CD4-positive, alpha-beta memory T cell (primary cell): ENCODE measurements at regions not wholly inside any gene's neighbourhood (a gene's known extent, or its start where the extent isn't known, plus 50 kb on each side); places are given as distances from the start of the nearest gene placed in this dataset.

Experiments
- CTCF ChIA-PET: fragments of 350-600 bp; sonication (Branson Sonifier 250); formaldehyde crosslinking; loops from one replicate; lab custom pipeline; 2021; ENCODE audit warnings: inconsistent platforms; ENCODE audit not compliant: partially characterized antibody; lab: Charles Lee
- POLR2A ChIA-PET: fragments of 350-600 bp; sonication (Branson Sonifier 250); formaldehyde crosslinking; loops from one replicate; lab custom pipeline; 2021; ENCODE audit not compliant: partially characterized antibody; lab: Charles Lee
- DNase-seq, 5 donors: peaks; one replicate each; pipeline versions ENCODE4 v3.0.0 to v3.0.0-alpha.2; 2020 to 2022; ENCODE audit warnings: mixed read lengths in 1 of 5
- H3K27ac ChIP-seq: one replicate; pipeline ENCODE4 v1.7.0; 2013; ENCODE audit warnings: low read depth, low read length
- H3K27me3 ChIP-seq: 2 replicates; pipeline ENCODE4 v1.7.0; 2013; ENCODE audit warnings: mild to moderate bottlenecking, low read length, moderate library complexity; ENCODE audit not compliant: insufficient read depth
- H3K36me3 ChIP-seq: 2 replicates; pipeline ENCODE4 v1.7.0; 2013; ENCODE audit warnings: mild to moderate bottlenecking, low read length, moderate library complexity; ENCODE audit not compliant: insufficient read depth
- H3K4me1 ChIP-seq: 2 replicates; pipeline ENCODE4 v1.7.0; 2013; ENCODE audit warnings: mild to moderate bottlenecking, low read length, moderate library complexity; ENCODE audit not compliant: insufficient read depth
- H3K4me3 ChIP-seq, 2 donors: one replicate each; pipeline ENCODE4 v1.7.0; 2013; ENCODE audit warnings: low read length in 2 of 2, mild to moderate bottlenecking in 1 of 2
- H3K9me3 ChIP-seq, 2 donors: one replicate each; pipeline ENCODE4 v1.7.0; 2013; ENCODE audit warnings: low read length in 2 of 2, control low read depth in 1 of 2; ENCODE audit not compliant: control insufficient read depth in 1 of 2
- H3K27ac Mint-ChIP-seq, 7 donors: one replicate each; pipeline ENCODE4 v1.8.0; 2020 to 2021; ENCODE audit warnings: mixed read lengths in 7 of 7, mild to moderate bottlenecking in 6 of 7, inconsistent platforms in 3 of 7, moderate library complexity in 3 of 7
- H3K27me3 Mint-ChIP-seq, 2 donors: one replicate each; pipeline ENCODE4 v1.8.0; 2020 to 2021; ENCODE audit warnings: mixed read lengths in 2 of 2
- H3K36me3 Mint-ChIP-seq, 2 donors: one replicate each; pipeline ENCODE4 v1.8.0; 2020 to 2021; ENCODE audit warnings: mixed read lengths in 2 of 2, inconsistent platforms in 1 of 2, mild to moderate bottlenecking in 1 of 2
- H3K4me1 Mint-ChIP-seq, 4 donors: one replicate each; pipeline ENCODE4 v1.8.0; 2020 to 2021; ENCODE audit warnings: mixed read lengths in 4 of 4, mild to moderate bottlenecking in 1 of 4
- H3K4me3 Mint-ChIP-seq, 8 donors: one replicate each; pipeline ENCODE4 v1.8.0; 2020 to 2021; ENCODE audit warnings: mixed read lengths in 8 of 8, mild to moderate bottlenecking in 7 of 8, moderate library complexity in 6 of 8, inconsistent platforms in 3 of 8
- H3K9me3 Mint-ChIP-seq, 8 donors: one replicate each; pipeline ENCODE4 v1.8.0; 2020 to 2021; ENCODE audit warnings: mixed read lengths in 8 of 8, mild to moderate bottlenecking in 5 of 8, inconsistent platforms in 3 of 8, moderate library complexity in 1 of 8
- intact Hi-C: fragments of 100-400 bp; cut with micrococcal nuclease; formaldehyde crosslinking; loops from one replicate; pipeline ENCODE4 v1.15.1; 2023

GRCh38 chr1:39109644-39110043, 83.5 kb downstream of the NDUFS5 start:
- Histone ChIP-seq H3K4me3 (no peak overlapping the region), H3K9me3 (no peaks in the 10 kb centered on the region), H3K27ac (no peak overlapping the region), H3K4me1 (peaks cover 12% of the 10 kb centered on the region), H3K36me3 (no peaks in the 10 kb centered on the region), H3K27me3 (no peaks in the 10 kb centered on the region)
- ChIA-PET CTCF (interaction anchor here (4.7 kb wide), 1 partner anchor 12 kb away, joined by 19 read pairs; no protein-coding TSS in a partner anchor), POLR2A (interaction anchor here (0.6 kb wide), 2 partner anchors 237 to 548 kb away, joined by 3 read pairs; partner anchors contain the start of gene MYCBP)
- Mint-ChIP-seq H3K9me3 (no peaks in the 10 kb centered on the region), H3K27me3 (no peaks in the 10 kb centered on the region), H3K4me3 (no peak overlapping the region), H3K4me1 (peaks cover 5 to 11% (median 10%) of the 10 kb centered on the region in 4 donors), H3K36me3 (peaks cover 0 to 4% of the 10 kb centered on the region in 2 donors), H3K27ac (no peak overlapping the region)
- intact Hi-C loops, result loop anchor here (10.0 kb wide), 1 partner anchor 615 kb away; no protein-coding TSS in a partner anchor
- no peak for DNase-seq

- H3K36me3 Mint-ChIP-seq, result peaks cover 0 to 4% of the 10 kb centered on the region in 2 donors
- intact Hi-C loops, result no loop called here
- DNase-seq, result no peak
- H3K9me3 ChIP-seq, result no peaks in the 10 kb centered on the region
- H3K4me3 ChIP-seq, result no peak overlapping the region
- peaks cover 5 to 10% (median 9%) of the 10 kb centered on the region in 4 donors for H3K4me1 Mint-ChIP-seq
- POLR2A ChIA-PET, result interaction anchor here (0.6 kb wide), 1 partner anchor 547 kb away, joined by 3 read pairs; no protein-coding TSS in a partner anchor
- H3K36me3 ChIP-seq, result no peaks in the 10 kb centered on the region
- no peaks in the 10 kb centered on the region for H3K27me3 Mint-ChIP-seq
- H3K4me3 Mint-ChIP-seq, result no peak overlapping the region
- CTCF ChIA-PET, result interaction anchor here (1.8 to 4.7 kb wide), 2 partner anchors 13 to 74 kb away, joined by 4 to 19 read pairs; no protein-coding TSS in a partner anchor
- no peaks in the 10 kb centered on the region for H3K27me3 ChIP-seq
- no peak overlapping the region for H3K27ac ChIP-seq
- H3K9me3 Mint-ChIP-seq, result no peaks in the 10 kb centered on the region
- peaks cover 12% of the 10 kb centered on the region for H3K4me1 ChIP-seq
- no peak overlapping the region for H3K27ac Mint-ChIP-seq
Measured at GRCh38 chr1:39110325-39110851, 84.2 kb downstream of the NDUFS5 start.

DNA sequence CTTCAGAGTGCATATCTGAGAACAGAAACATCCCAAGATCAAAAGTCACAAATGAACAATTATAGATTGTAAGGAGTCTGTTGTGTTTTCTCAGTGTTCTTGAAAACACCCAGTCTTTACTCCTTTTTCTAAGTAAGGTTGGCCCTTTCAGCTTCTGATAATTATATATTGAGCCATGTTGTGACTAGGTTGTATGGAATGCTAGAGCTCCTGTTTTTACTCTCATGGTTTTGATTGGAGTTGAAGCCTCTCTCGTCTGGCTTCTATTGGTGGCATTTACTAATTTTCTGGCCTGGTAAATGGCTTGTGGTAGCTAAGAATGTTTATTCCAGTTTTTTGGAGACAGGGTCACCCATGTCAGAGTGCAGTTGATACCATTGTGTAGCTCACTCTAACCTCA, 84.7 kb downstream of the NDUFS5 start:
- Mint-ChIP-seq H3K4me1 (peaks cover 5 to 9% (median 7%) of the 10 kb centered on the region in 4 donors), H3K4me3 (no peak overlapping the region), H3K27ac (no peak overlapping the region), H3K36me3 (peaks cover 0 to 4% of the 10 kb centered on the region in 2 donors), H3K27me3 (no peaks in the 10 kb centered on the region), H3K9me3 (no peaks in the 10 kb centered on the region)
- no peaks in the 10 kb centered on the region for H3K27me3 ChIP-seq
- H3K4me1 ChIP-seq, result peaks cover 11% of the 10 kb centered on the region
- DNase-seq, result no peak
- no peaks in the 10 kb centered on the region for H3K36me3 ChIP-seq
- CTCF ChIA-PET, result interaction anchor here (0.8 to 4.7 kb wide), 4 partner anchors 8 to 148 kb away, joined by 3 to 19 read pairs (median 4); no protein-coding TSS in a partner anchor
- POLR2A ChIA-PET, result no interaction called here
- H3K4me3 ChIP-seq, result no peak overlapping the region
- no peak overlapping the region for H3K27ac ChIP-seq
- intact Hi-C loops, result no loop called here
- H3K9me3 ChIP-seq, result no peaks in the 10 kb centered on the region

DNA sequence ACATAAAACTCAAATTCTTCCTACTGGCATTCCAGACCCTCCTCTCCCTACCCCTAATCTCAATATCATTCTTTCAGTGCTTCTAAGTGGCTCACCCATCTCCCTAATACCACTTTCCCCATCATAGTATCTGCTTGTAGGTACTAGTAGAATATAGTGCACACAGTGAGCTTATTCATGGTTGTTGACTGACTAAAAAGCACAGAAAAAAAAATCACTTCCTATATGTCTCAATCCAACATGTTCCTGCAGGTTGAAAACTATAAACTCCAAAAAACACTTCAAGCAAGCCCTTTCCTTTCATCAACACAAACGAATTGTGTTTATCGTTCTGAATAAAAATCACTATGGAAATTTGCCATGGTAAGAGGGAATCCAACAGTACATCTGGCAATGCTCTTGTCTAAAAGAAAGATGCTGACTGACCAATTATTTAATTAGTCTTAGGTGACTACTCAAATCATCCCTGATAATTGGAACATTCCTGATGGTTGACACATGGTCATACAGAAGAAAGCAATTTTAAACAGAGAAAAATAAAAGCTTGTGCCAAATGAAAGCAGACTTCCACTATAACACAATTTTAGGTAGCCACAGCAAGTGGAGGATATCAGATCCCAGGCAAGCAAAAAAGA, 87.1 kb downstream of the NDUFS5 start:
- no peaks in the 10 kb centered on the region for H3K9me3 Mint-ChIP-seq
- H3K27me3 ChIP-seq, result no peaks in the 10 kb centered on the region
- H3K27ac ChIP-seq, result no peak overlapping the region
- H3K9me3 ChIP-seq, result no peaks in the 10 kb centered on the region
- DNase-seq, result no peak
- POLR2A ChIA-PET, result no interaction called here
- no peaks in the 10 kb centered on the region for H3K4me1 ChIP-seq
- H3K36me3 ChIP-seq, result no peaks in the 10 kb centered on the region
- no peak overlapping the region for H3K4me3 ChIP-seq
- H3K27ac Mint-ChIP-seq, result peak overlapping the region in 1 of 7 donors; percentile 10
- no peaks in the 10 kb centered on the region for H3K27me3 Mint-ChIP-seq
- H3K4me3 Mint-ChIP-seq, result no peak overlapping the region
- peaks cover 0 to 4% of the 10 kb centered on the region in 2 donors for H3K36me3 Mint-ChIP-seq
- H3K4me1 Mint-ChIP-seq, result peaks cover 0 to 1% (median 0%) of the 10 kb centered on the region in 4 donors
- CTCF ChIA-PET, result interaction anchor here (1.1 to 3.0 kb wide), 2 partner anchors 9 to 15 kb away, joined by 5 to 8 read pairs; no protein-coding TSS in a partner anchor
- intact Hi-C loops, result no loop called here

- no peak for DNase-seq
- H3K36me3 ChIP-seq, result no peaks in the 10 kb centered on the region
- intact Hi-C loops, result no loop called here
- CTCF ChIA-PET, result interaction anchor here (1.4 to 3.0 kb wide), 2 partner anchors 17 to 77 kb away, joined by 5 to 8 read pairs; no protein-coding TSS in a partner anchor
- no peak overlapping the region for H3K4me3 Mint-ChIP-seq
- H3K4me1 ChIP-seq, result no peaks in the 10 kb centered on the region
- peaks cover 0 to 1% (median 0%) of the 10 kb centered on the region in 4 donors for H3K4me1 Mint-ChIP-seq
- POLR2A ChIA-PET, result no interaction called here
- H3K36me3 Mint-ChIP-seq, result peaks cover 0 to 4% of the 10 kb centered on the region in 2 donors
- no peaks in the 10 kb centered on the region for H3K9me3 Mint-ChIP-seq
- H3K27me3 Mint-ChIP-seq, result no peaks in the 10 kb centered on the region
- no peaks in the 10 kb centered on the region for H3K27me3 ChIP-seq
- no peak overlapping the region for H3K27ac ChIP-seq
- no peak overlapping the region for H3K4me3 ChIP-seq
- H3K27ac Mint-ChIP-seq, result no peak overlapping the region
- H3K9me3 ChIP-seq, result no peaks in the 10 kb centered on the region
Measured at GRCh38 chr1:39115271-39116110, 89.0 kb upstream of the MACF1 start.

DNA sequence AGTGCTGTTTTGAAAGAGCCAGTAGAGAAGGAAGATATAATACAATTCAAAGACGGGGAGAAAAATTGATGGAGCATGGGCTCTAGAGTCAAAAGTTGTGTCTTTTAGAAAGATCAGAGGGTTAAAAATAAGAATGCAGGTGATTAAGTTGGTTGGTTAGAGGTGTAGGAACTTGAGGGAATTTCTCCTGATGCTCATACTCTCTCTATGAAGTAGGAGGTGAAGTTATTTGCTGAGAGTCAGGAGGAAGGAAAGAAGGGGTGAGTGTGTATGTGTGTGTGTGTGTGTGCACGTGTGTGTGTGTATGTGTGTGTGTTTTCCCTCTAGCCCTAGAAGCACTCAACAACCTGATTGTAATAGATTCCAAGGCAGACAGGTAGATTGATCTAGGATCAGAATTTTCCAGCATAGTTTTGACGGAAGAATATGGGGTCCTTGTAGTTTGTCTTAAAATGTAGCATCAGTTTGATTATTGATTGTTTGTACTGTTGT, 88.3 kb upstream of the MACF1 start:
- H3K9me3 ChIP-seq, result no peaks in the 10 kb centered on the region
- Mint-ChIP-seq H3K27ac (no peak overlapping the region), H3K4me1 (peaks cover 0 to 1% (median 0%) of the 10 kb centered on the region in 4 donors), H3K27me3 (no peaks in the 10 kb centered on the region), H3K4me3 (no peak overlapping the region), H3K9me3 (no peaks in the 10 kb centered on the region), H3K36me3 (peaks cover 0 to 4% of the 10 kb centered on the region in 2 donors)
- H3K27ac ChIP-seq, result no peak overlapping the region
- H3K36me3 ChIP-seq, result no peaks in the 10 kb centered on the region
- H3K4me1 ChIP-seq, result no peaks in the 10 kb centered on the region
- intact Hi-C loops, result no loop called here
- ChIA-PET CTCF (interaction anchor here (3.0 kb wide), 1 partner anchor 18 kb away, joined by 8 read pairs; no protein-coding TSS in a partner anchor), POLR2A (no interaction called here)
- no peaks in the 10 kb centered on the region for H3K27me3 ChIP-seq
- H3K4me3 ChIP-seq, result no peak overlapping the region
- DNase-seq, result no peak
